A549 (cell line): ENCODE measurements at regions not wholly inside any gene's neighbourhood (a gene's known extent, or its start where the extent isn't known, plus 50 kb on each side); places are given as distances from the start of the nearest gene placed in this dataset.

Source experiments
- ATAC-seq, 2 experiments: fragments of 200-7000 bp in 1 of 2; fragments of >200 bp in 1 of 2; cut with Nextera tagmentation in 1 of 2; cut with Tn5 transposase in 1 of 2; 3 replicates each; pipeline versions ENCODE4 v1.8.0 to v1.9.1; 2018 to 2020; ENCODE audit warnings: mild to moderate bottlenecking in 1 of 2, moderate library complexity in 1 of 2
- CTCF ChIA-PET: fragments of 300-600 bp; sonication (Branson Sonifier 250); formaldehyde crosslinking; extraction: SDS; loops from one replicate; lab custom pipeline; 2021; ENCODE audit warnings: antibody characterized with exemption, inconsistent platforms; lab: Yijun Ruan, JAX
- POLR2A ChIA-PET: fragments of 350-600 bp; formaldehyde crosslinking; extraction: SDS; loops from one replicate; lab custom pipeline; 2021; ENCODE audit warnings: antibody characterized with exemption, inconsistent platforms; lab: Yijun Ruan, JAX
- DNase-seq, 2 experiments: peaks; one replicate each; pipeline versions ENCODE4 v3.0.0 to v3.0.0-alpha.2; 2011 to 2016; ENCODE audit warnings: low read depth in 1 of 2, low spot score in 1 of 2
- FAIRE-seq: peaks from 2 replicates; lab custom pipeline; 2011; peaks lifted over from hg19 to GRCh38; lab: Jason Lieb, UNC
- H3K27ac ChIP-seq, 2 experiments: fragments of >200 bp; sonication (Bioruptor Twin); formaldehyde crosslinking; 3 replicates each; pipeline ENCODE4 v1.5.1; 2016 to 2017
- H3K4me1 ChIP-seq: fragments of >200 bp; sonication (Bioruptor Twin); formaldehyde crosslinking; 3 replicates; pipeline ENCODE4 v1.6.1; 2016
- H3K4me2 ChIP-seq: fragments of >200 bp; sonication (Bioruptor Twin); formaldehyde crosslinking; 3 replicates; pipeline ENCODE4 v1.6.1; 2016
- H3K4me3 ChIP-seq: fragments of >200 bp; sonication (Bioruptor Twin); formaldehyde crosslinking; 3 replicates; pipeline ENCODE4 v1.5.1; 2016
- H3K9me3 ChIP-seq: fragments of >200 bp; sonication (Bioruptor Twin); formaldehyde crosslinking; 3 replicates; pipeline ENCODE4 v1.6.1; 2016
- CBX8 ChIP-seq: fragments of 200-600 bp; sonication (generic); IDR thresholded peaks from 2 replicates; pipeline ENCODE4 v1.6.1; 2016
- CEBPB ChIP-seq, 2 experiments: fragments of >200 bp in 1 of 2; sonication (Bioruptor Twin) in 1 of 2; formaldehyde crosslinking in 1 of 2; IDR thresholded peaks; 2 replicates each; pipeline ENCODE4 v1.6.1; 2012 to 2016
- CTCF ChIP-seq: fragments of >200 bp; sonication (Bioruptor Twin); formaldehyde crosslinking; IDR thresholded peaks from 3 replicates; pipeline ENCODE4 v1.5.1; 2016
- EHMT2 ChIP-seq: fragments of 200-600 bp; sonication (generic); IDR thresholded peaks from 2 replicates; pipeline ENCODE4 v1.6.1; 2016; ENCODE audit warnings: antibody characterized with exemption, low read depth, mild to moderate bottlenecking, moderate library complexity
- EP300 ChIP-seq, 2 experiments: fragments of >200 bp; sonication (Bioruptor Twin); formaldehyde crosslinking; IDR thresholded peaks; 2 replicates in 1 of 2; 3 replicates in 1 of 2; pipeline ENCODE4 v1.6.1; 2016 to 2017
- HOXB13 ChIP-seq: fragments of 250-450 bp; sonication (Bioruptor Pico); IDR thresholded peaks from 2 replicates; pipeline ENCODE4 v1.5.0; 2020; ENCODE audit warnings: low read depth, mild to moderate bottlenecking, moderate library complexity
- JUNB ChIP-seq: fragments of >200 bp; sonication (Bioruptor Twin); formaldehyde crosslinking; IDR thresholded peaks from 2 replicates; pipeline ENCODE4 v1.6.1; 2016
- KDM1A ChIP-seq: fragments of 200-600 bp; sonication (generic); IDR thresholded peaks from 2 replicates; pipeline ENCODE4 v1.6.1; 2016; ENCODE audit warnings: low read depth, mild to moderate bottlenecking
- MAFK ChIP-seq: fragments of 450-650 bp; IDR thresholded peaks from 2 replicates; pipeline ENCODE4 v1.6.1; 2014; ENCODE audit not compliant: partially characterized antibody
- MAZ ChIP-seq: fragments of 150-350 bp; IDR thresholded peaks from 2 replicates; pipeline ENCODE4 v1.6.1; 2014; ENCODE audit warnings: antibody characterized with exemption, low read depth, low read length, borderline replicate concordance
- NR3C1 ChIP-seq: fragments of >200 bp; sonication (Bioruptor Twin); formaldehyde crosslinking; IDR thresholded peaks from 3 replicates; pipeline ENCODE4 v1.6.1; 2017
- SMC3 ChIP-seq: fragments of >200 bp; sonication (Bioruptor Twin); formaldehyde crosslinking; IDR thresholded peaks from 3 replicates; pipeline ENCODE4 v1.6.1; 2018; ENCODE audit warnings: inconsistent platforms
- TP53 ChIP-seq: fragments of 250-450 bp; sonication (Bioruptor Pico); IDR thresholded peaks from 2 replicates; pipeline ENCODE4 v1.5.0; 2021; ENCODE audit warnings: mild to moderate bottlenecking, moderate library complexity
- ZSCAN20 ChIP-seq: fragments of 250-450 bp; sonication (Bioruptor Pico); IDR thresholded peaks from 2 replicates; pipeline ENCODE4 v1.8.0; 2022; ENCODE audit warnings: mild to moderate bottlenecking, moderate library complexity
- WGBS: methylation state at CpG from one replicate; pipeline ENCODE4 v1.1.6; 2017; ENCODE audit errors: missing lambda C conversion rate; 5-methylcytosine and 5-hydroxymethylcytosine counted together
- TF ChIP-seq, protein P1 (sequence below): fragments of 200-600 bp; sonication (generic); IDR thresholded peaks from 2 replicates; pipeline ENCODE4 v1.6.1; 2016; ENCODE audit warnings: antibody characterized with exemption, mild to moderate bottlenecking, moderate library complexity
- TF ChIP-seq, protein P2 (sequence below): IDR thresholded peaks from 2 replicates; pipeline ENCODE4 v1.6.1; 2012

DNA sequence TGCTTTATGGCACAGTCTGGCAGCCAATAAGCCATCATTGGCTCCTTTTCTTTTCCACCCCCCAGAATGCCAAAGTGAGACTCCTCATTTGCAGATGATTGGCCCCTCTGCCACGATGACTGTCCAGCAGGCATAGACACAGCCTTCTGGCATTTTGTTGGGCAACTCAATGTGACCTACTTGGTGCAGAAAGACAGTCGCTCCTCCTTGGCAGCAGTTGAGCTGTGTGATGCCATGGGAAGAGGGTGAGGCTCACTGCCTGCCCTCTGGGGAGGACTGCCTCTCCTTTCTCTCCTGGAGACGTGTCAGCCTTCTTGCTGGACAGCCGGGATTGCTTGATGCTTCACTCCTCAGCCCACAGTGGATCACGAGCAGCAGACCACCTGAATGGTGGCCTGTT lies 264.9 kb downstream of the C12orf75 start (continued):
- TF ChIP-seq CTCF (no peak), MAZ (no peak), JUNB (no peak), MAFK (no peak), HOXB13 (CRISPR knock-in tag) (no peak), EP300 (IDR thresholded peaks at IDR 0.05) (no peak), SMC3 (no peak), CEBPB (IDR thresholded peaks at IDR 0.05) (no peak), TP53 (CRISPR knock-in tag) (no peak)
- TF ChIP-seq, protein P1, sequence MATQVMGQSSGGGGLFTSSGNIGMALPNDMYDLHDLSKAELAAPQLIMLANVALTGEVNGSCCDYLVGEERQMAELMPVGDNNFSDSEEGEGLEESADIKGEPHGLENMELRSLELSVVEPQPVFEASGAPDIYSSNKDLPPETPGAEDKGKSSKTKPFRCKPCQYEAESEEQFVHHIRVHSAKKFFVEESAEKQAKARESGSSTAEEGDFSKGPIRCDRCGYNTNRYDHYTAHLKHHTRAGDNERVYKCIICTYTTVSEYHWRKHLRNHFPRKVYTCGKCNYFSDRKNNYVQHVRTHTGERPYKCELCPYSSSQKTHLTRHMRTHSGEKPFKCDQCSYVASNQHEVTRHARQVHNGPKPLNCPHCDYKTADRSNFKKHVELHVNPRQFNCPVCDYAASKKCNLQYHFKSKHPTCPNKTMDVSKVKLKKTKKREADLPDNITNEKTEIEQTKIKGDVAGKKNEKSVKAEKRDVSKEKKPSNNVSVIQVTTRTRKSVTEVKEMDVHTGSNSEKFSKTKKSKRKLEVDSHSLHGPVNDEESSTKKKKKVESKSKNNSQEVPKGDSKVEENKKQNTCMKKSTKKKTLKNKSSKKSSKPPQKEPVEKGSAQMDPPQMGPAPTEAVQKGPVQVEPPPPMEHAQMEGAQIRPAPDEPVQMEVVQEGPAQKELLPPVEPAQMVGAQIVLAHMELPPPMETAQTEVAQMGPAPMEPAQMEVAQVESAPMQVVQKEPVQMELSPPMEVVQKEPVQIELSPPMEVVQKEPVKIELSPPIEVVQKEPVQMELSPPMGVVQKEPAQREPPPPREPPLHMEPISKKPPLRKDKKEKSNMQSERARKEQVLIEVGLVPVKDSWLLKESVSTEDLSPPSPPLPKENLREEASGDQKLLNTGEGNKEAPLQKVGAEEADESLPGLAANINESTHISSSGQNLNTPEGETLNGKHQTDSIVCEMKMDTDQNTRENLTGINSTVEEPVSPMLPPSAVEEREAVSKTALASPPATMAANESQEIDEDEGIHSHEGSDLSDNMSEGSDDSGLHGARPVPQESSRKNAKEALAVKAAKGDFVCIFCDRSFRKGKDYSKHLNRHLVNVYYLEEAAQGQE: no peak

DNA sequence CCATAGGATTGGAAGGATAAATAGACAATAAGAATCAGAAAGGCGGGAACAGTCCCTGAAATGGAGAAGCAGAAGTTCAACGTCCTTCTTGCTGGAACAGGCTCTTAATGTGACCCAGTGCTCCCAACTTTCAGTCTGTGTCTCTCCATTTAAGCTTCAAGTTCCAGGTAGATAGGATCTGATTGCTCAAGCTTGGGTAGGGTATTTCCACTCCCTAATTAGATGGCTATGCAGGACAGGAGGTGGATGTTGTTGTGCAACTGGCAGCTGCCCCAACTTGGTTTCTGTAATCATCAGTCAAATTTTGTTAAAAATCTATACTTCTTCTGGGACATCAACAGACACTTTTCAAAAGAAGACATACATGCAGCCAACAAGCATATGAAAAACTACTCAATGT lies 266.2 kb downstream of the C12orf75 start:
- 67% methylated on average over 2 of the region's 2 CpGs for WGBS
- H3K27ac ChIP-seq: no peak overlapping the region
- POLR2A ChIA-PET: no interaction called here
- no peak for ATAC-seq
- no peak overlapping the region for H3K4me3 ChIP-seq
- no peaks in the 10 kb centered on the region for H3K9me3 ChIP-seq
- CTCF ChIA-PET: interaction anchor here (1.9 kb wide), 1 partner anchor 10 kb away, joined by 4 read pairs; no protein-coding TSS in a partner anchor
- H3K4me1 ChIP-seq: no peaks in the 10 kb centered on the region
- no peak for TF ChIP-seq NR3C1
- TF ChIP-seq TP53 (CRISPR knock-in tag): no peak
- TF ChIP-seq, protein P2, sequence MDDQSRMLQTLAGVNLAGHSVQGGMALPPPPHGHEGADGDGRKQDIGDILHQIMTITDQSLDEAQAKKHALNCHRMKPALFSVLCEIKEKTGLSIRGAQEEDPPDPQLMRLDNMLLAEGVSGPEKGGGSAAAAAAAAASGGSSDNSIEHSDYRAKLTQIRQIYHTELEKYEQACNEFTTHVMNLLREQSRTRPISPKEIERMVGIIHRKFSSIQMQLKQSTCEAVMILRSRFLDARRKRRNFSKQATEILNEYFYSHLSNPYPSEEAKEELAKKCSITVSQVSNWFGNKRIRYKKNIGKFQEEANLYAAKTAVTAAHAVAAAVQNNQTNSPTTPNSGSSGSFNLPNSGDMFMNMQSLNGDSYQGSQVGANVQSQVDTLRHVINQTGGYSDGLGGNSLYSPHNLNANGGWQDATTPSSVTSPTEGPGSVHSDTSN: no peak
- no peak for TF ChIP-seq KDM1A
- no peak for TF ChIP-seq CBX8
- no peak for TF ChIP-seq CTCF
- no peak for FAIRE-seq
- no peak for DNase-seq
- H3K4me2 ChIP-seq: no peak overlapping the region

- H3K4me2 ChIP-seq: no peak overlapping the region
- 58% methylated on average over 4 of the region's 4 CpGs for WGBS
- DNase-seq (no peak), FAIRE-seq (no peak), ATAC-seq (no peak)
- H3K9me3 ChIP-seq: no peaks in the 10 kb centered on the region
- POLR2A ChIA-PET: no interaction called here
- no peak for TF ChIP-seq ZSCAN20
- peak; percentile 96 for TF ChIP-seq MAFK
- no peak for TF ChIP-seq EHMT2
- no peaks in the 10 kb centered on the region for H3K4me1 ChIP-seq
- CTCF ChIA-PET: interaction anchor here (1.4 kb wide), 1 partner anchor 11 kb away, joined by 5 read pairs; no protein-coding TSS in a partner anchor
- H3K4me3 ChIP-seq: no peak overlapping the region
- H3K27ac ChIP-seq: no peak overlapping the region
Observed at GRCh38 chr12:105598031-105598430, 267.5 kb downstream of the C12orf75 start.
